VCaP (cell line): ENCODE measurements at regions not wholly inside any gene's neighbourhood (a gene's known extent, or its start where the extent isn't known, plus 50 kb on each side); places are given as distances from the start of the nearest gene placed in this dataset.

ENCODE experiments used
- H3K27ac ChIP-seq: fragments of 450-650 bp; 2 replicates; pipeline ENCODE4 v1.5.1; 2017
- TF ChIP-seq, protein P1 (sequence below): fragments of 450-650 bp; conservative IDR thresholded peaks from 2 replicates; pipeline ENCODE4 v1.5.1; 2017; ENCODE audit warnings: mild to moderate bottlenecking, moderate library complexity

DNA sequence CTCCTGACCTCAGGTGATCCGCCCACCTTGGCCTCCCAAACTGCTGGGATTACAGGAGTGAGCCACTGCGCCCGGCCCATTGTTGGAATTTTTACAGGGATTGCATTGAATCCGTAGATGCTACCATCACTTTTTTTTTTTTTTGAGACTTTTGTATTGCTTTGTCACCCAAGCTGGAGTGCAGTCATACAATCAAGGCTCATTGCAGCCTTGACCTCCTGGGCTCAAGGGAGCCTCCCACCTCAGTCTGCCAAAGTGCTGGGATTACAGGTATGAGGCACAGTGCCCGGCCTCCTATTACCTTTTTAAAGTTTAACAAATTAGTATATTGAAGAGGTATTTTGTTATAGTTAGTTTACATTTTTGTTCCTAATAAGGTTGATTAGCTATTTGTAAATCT, 62.2 kb upstream of the SLC45A1 start:
- TF ChIP-seq, protein P1, sequence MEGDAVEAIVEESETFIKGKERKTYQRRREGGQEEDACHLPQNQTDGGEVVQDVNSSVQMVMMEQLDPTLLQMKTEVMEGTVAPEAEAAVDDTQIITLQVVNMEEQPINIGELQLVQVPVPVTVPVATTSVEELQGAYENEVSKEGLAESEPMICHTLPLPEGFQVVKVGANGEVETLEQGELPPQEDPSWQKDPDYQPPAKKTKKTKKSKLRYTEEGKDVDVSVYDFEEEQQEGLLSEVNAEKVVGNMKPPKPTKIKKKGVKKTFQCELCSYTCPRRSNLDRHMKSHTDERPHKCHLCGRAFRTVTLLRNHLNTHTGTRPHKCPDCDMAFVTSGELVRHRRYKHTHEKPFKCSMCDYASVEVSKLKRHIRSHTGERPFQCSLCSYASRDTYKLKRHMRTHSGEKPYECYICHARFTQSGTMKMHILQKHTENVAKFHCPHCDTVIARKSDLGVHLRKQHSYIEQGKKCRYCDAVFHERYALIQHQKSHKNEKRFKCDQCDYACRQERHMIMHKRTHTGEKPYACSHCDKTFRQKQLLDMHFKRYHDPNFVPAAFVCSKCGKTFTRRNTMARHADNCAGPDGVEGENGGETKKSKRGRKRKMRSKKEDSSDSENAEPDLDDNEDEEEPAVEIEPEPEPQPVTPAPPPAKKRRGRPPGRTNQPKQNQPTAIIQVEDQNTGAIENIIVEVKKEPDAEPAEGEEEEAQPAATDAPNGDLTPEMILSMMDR = no peak

DNA sequence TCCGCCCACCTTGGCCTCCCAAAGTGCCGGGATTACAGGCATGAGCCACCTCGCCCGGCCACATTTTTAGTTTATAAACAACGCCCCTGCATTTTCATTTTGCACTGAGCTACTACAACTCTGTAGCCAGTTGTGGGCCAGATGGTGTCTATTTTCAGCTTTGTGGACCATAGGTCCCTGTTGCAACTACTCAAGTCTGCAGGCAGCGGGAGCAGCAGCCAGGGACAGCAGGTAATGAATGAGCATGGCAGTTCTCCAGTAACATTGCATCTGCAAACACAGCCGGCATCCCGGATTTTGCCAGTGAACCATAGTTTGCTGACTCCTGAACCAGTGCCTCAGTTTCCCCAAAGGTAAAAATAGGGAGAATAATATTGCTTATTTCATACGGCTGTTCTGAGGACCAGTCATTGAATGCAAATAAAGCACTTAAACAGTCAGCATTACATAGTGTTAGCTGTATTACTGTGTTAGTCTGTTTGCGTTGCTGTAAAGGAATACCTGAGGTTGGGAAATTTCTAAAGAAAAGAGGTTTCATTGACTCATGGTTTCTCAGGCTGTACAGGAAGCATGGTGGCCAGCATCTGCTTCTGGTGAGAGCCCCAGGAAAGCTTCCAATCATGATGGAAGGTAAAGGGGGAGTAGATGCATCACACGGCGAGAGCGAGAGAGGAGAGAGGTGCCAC, 65.5 kb upstream of the SLC45A1 start:
- TF ChIP-seq, protein P1 = no peak

More for the DNA sequence above, 62.2 kb upstream of the SLC45A1 start:
- no peak overlapping the region for H3K27ac ChIP-seq

DNA sequence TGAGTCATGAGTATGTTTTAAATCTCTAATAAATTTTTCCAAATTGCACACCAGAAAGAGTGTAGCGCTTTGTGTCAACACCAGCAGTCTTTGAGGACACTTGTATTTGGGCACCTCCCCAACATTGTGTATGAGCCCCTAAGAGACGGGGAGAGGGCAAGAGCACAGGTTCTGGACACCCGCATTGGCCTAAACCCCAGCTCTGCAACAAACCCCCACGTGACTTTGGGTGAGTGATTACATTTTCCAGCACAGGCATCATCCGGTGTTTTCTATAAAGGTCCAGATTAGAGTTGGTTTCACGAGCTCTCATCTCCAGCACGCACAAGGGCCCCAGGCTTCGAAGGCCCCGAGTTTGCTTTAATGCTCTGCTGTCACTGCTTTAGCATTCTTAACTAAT, 66.3 kb upstream of the SLC45A1 start:
- TF ChIP-seq, protein P1 = no peak
- H3K27ac ChIP-seq = 0 out of 2 replicates have a peak overlapping the region, but pooled peaks have one; percentile 19

More for the DNA sequence above, 65.5 kb upstream of the SLC45A1 start:
- H3K27ac ChIP-seq = peak overlapping the region; percentile 19; the same call in 1 of the 2 replicates

DNA sequence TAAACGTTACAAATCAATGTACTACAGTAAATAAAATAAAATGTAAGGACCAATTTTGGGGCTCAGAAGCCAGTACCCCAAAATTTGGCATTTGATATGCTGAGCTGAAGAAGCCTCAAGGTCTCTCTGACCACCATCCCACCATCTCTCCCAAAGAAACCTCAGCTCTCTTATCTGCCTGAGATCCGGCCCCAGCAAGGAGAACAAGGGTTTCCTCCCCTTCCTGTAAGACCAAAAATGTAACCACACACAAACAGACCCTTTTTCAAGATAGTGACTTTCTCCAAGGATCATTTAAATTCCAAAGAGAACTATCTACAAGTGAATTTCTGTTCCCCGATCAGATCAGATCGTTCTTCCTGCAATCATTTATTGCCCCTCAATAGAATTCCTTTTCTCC, 68.1 kb upstream of the SLC45A1 start:
- TF ChIP-seq, protein P1 = no peak
- H3K27ac ChIP-seq = no peak overlapping the region

DNA sequence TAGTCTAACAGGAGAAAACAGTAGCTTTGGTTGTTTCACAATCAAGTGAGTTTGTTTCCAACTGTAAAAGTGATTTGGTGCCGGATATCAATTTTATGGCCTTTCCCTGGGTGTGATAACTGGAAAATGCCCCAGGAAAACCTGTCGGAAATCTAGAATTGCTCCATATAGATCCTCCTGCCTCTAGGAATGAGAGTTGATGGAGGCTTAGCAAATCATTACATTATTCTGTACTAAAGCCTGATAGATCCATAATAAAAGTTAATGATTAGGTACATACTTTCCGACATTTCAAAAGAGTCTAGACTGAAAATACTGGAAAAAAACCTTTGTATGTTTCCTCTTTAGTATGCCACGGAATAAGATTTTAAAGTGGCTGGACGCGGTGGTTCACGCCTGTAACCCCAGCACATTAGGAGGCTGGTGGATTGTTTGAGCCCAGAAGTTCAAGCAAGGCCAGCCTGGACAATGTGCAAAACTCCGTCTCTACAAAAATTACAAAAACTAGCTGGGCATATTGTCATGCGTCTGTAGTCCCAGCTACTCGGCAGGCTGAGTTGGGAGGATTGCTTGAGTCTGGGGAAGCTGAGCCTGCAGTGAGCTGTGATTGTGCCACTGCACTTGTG, 70.0 kb upstream of the SLC45A1 start:
- TF ChIP-seq, protein P1 = no peak
- peak overlapping the region; percentile 4 for H3K27ac ChIP-seq

DNA sequence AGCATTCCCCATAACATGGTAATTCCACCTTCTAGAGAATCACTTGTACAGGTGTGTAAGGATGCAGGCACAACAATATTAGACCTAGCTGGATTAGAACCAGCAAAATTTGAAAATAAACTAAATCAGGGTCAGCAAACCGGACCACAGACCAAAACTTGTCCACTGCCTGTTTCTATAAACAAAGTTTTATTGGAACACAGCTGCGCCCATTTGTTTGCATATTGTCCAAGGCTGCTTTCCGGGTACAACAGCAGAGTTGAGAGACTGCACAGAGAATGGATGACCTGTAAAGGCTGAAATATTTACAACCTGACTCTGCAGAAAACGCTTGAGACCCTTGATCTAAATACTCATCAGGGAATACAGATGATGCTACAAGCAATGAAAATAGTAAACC, 73.6 kb upstream of the SLC45A1 start:
- TF ChIP-seq, protein P1 = no peak
- peak overlapping the region; percentile 43 for H3K27ac ChIP-seq

DNA sequence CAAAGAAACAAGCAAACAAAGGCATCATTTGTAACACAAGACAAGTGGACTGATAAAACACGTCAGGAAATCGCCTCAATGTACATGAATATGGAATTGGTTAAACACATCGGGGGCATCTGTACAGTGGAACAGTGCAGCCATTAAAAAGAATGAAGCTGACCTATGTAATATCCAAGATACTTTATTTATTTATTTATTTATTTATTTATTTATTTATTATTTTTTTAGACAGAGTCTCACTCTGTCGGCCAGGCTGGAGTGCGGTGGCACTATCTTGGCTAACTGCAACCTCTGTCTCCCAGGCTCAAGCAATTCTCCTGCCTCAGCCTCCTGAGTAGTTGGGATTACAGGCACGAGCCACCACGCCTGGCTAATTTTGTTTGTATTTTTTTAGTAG, 75.4 kb upstream of the SLC45A1 start:
- TF ChIP-seq, protein P1 = no peak
- peak overlapping the region; percentile 83 for H3K27ac ChIP-seq
